ENCODE measurements at regions not wholly inside any gene's neighbourhood (a gene's known extent, or its start where the extent isn't known, plus 50 kb on each side); places are given as distances from the start of the nearest gene placed in this dataset.
"Not testable (repeated sequence)": the region's sequence is repeated elsewhere in the genome, so short reads cannot be mapped to it uniquely, and the experiment has no call there.

DNA sequence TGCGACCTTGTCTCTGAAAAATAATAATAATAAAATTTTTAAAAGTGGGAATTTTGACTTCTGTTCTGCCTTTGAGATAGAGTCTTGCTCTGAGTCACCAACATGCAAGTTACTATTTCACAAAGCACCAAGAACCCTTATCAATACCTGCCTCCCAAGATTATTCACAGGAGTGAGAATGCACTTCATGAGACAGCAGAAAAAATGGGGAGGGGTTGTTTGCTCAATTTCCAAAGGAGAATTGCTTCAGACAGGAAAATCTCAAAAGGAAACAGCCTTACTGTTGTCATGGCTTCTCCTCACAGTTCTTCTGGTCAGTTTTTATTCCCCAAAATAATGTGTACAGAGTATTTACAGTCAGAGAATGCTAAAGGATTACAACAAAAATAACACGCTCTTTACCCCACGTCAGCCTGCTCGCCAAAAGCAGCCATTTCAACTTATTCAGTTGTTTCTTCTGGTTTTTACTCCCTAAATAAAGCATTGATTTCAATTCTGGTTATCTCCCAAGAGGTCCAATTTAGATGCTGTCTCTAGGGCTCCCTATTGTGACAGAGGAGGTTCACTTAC lies 89.0 kb downstream of the PPCDC start:
- TF ChIP-seq ZNF274 (IDR thresholded peaks at IDR 0.05; ENCODE audit: low read depth, low read length) (no peak), YY1 (IDR thresholded peaks at IDR 0.05; ENCODE audit: insufficient read depth, insufficient read length) (no peak), SUZ12 (IDR thresholded peaks at IDR 0.05; ENCODE audit: extremely low read depth, insufficient read depth, insufficient read length) (no peak)
- Histone ChIP-seq H3K9me3 (ENCODE audit: insufficient read depth, low read length) (peaks cover 26% of the 10 kb centered on the region; the same call in 1 of the 2 replicates), H3K27me3 (ENCODE audit: insufficient read depth, insufficient read length) (no peaks in the 10 kb centered on the region), H3K4me1 (ENCODE audit: insufficient read depth, insufficient read length) (peaks cover 7% of the 10 kb centered on the region), H3K9ac (ENCODE audit: insufficient read length, low read depth) (no peak overlapping the region), H3K36me3 (ENCODE audit: insufficient read depth, insufficient read length, low read length) (no peaks in the 10 kb centered on the region), H3K4me3 (ENCODE audit: insufficient read length, low read depth) (no peak overlapping the region)
- no peak for DNase-seq (ENCODE audit: low read depth, low spot score)

DNA sequence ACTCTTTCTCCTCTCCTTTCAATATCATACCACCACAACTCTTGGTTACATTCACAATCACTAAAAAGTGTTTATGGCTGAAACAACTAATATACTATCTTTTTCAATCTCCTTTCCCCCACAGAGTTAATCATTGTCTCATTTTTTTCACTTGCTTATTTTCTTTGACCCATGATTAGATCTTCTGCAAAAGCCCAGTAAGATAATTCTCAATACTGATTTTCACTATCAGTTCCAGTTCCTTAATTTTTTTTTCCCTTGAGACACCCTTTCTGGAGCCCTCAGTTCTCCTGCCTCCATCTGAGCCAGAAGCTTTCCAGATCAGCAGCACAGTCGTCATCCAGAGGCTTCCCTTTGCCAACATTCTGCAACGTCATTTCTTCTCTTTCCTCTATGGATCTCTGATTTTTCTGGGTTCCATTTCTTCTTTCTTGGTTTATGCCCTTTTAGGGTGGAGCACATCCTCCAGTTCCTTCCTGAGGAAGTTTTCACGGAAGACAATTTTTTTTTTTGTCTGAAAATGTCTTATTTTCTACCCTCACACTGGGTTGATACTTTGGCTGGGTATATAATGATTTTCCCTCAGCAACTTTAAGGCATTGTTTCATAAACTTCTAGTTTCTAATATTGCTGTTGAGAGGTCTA lies 88.7 kb upstream of the C15orf39 start:
- Histone ChIP-seq H3K9ac (ENCODE audit: insufficient read length, low read depth) (no peak overlapping the region), H3K9me3 (ENCODE audit: insufficient read depth, low read length) (peaks cover 32% of the 10 kb centered on the region)
- no peak for TF ChIP-seq ZNF274 (IDR thresholded peaks at IDR 0.05; ENCODE audit: low read depth, low read length)
- TF ChIP-seq YY1 (IDR thresholded peaks at IDR 0.05; ENCODE audit: insufficient read depth, insufficient read length): no peak
- TF ChIP-seq SUZ12 (IDR thresholded peaks at IDR 0.05; ENCODE audit: extremely low read depth, insufficient read depth, insufficient read length): no peak

DNA sequence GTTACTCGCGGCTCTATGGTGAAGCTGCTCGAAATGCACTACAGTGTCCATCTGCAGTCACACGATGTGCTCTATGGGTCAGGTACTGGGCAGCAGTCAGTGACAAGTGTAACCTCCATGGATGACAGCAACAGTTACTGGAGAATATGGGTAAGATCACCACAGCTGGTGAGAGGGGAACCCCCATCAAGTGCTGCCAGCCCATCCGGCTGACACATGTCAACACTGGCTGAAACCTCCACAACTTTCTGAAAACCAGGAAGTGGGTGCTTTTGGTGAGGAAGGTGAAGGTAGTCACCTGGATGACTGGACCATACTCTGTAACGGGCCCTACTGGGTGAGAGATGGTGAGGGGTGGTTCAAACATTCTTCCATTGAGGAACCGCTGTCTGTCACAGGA lies 87.4 kb upstream of the C15orf39 start:
- no peak for DNase-seq (ENCODE audit: low read depth, low spot score)
- no peak for TF ChIP-seq SUZ12 (IDR thresholded peaks at IDR 0.05; ENCODE audit: extremely low read depth, insufficient read depth, insufficient read length)
- no peak for TF ChIP-seq ZNF274 (IDR thresholded peaks at IDR 0.05; ENCODE audit: low read depth, low read length)
- TF ChIP-seq YY1 (IDR thresholded peaks at IDR 0.05; ENCODE audit: insufficient read depth, insufficient read length): no peak
- H3K4me1 ChIP-seq (ENCODE audit: insufficient read depth, insufficient read length): no peaks in the 10 kb centered on the region

More for the DNA sequence above, 88.7 kb upstream of the C15orf39 start:
- Histone ChIP-seq H3K4me3 (ENCODE audit: insufficient read length, low read depth) (no peak overlapping the region), H3K27me3 (ENCODE audit: insufficient read depth, insufficient read length) (no peaks in the 10 kb centered on the region), H3K36me3 (ENCODE audit: insufficient read depth, insufficient read length, low read length) (no peaks in the 10 kb centered on the region), H3K4me1 (ENCODE audit: insufficient read depth, insufficient read length) (peaks cover 7% of the 10 kb centered on the region)
- DNase-seq (ENCODE audit: low read depth, low spot score): no peak

DNA sequence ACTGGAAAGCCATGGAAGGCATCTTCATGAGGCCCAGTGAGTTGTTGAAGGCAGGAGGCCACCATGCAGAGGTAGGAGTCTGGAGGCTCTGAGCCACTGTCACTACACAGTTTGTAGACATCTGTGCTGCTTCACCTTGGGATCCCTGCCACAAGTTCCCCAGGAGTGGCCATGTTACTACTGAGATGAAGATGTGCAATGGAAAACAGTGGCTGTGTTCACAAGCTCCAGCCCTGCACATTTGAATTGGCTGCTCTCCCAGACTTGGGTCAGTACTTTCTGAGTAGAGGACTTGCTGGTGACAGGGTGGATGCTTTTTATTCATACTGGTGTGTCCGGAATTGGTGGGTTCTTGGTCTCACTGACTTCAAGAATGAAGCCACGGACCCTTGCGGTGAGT lies 86.9 kb upstream of the C15orf39 start:
- peaks cover 38% of the 10 kb centered on the region for H3K9me3 ChIP-seq (ENCODE audit: insufficient read depth, low read length)
- no peak overlapping the region for H3K4me3 ChIP-seq (ENCODE audit: insufficient read length, low read depth)
- H3K4me1 ChIP-seq (ENCODE audit: insufficient read depth, insufficient read length): no peaks in the 10 kb centered on the region
- no peaks in the 10 kb centered on the region for H3K27me3 ChIP-seq (ENCODE audit: insufficient read depth, insufficient read length)
- H3K9ac ChIP-seq (ENCODE audit: insufficient read length, low read depth): no peak overlapping the region
- TF ChIP-seq YY1 (IDR thresholded peaks at IDR 0.05; ENCODE audit: insufficient read depth, insufficient read length) (no peak), SUZ12 (IDR thresholded peaks at IDR 0.05; ENCODE audit: extremely low read depth, insufficient read depth, insufficient read length) (no peak), ZNF274 (IDR thresholded peaks at IDR 0.05; ENCODE audit: low read depth, low read length) (no peak)
- DNase-seq (ENCODE audit: low read depth, low spot score): no peak
- no peaks in the 10 kb centered on the region for H3K36me3 ChIP-seq (ENCODE audit: insufficient read depth, insufficient read length, low read length)

More for the DNA sequence above, 87.4 kb upstream of the C15orf39 start:
- Histone ChIP-seq H3K9ac (ENCODE audit: insufficient read length, low read depth) (no peak overlapping the region), H3K27me3 (ENCODE audit: insufficient read depth, insufficient read length) (no peaks in the 10 kb centered on the region), H3K36me3 (ENCODE audit: insufficient read depth, insufficient read length, low read length) (no peaks in the 10 kb centered on the region), H3K4me3 (ENCODE audit: insufficient read length, low read depth) (no peak overlapping the region), H3K9me3 (ENCODE audit: insufficient read depth, low read length) (peaks cover 38% of the 10 kb centered on the region)

DNA sequence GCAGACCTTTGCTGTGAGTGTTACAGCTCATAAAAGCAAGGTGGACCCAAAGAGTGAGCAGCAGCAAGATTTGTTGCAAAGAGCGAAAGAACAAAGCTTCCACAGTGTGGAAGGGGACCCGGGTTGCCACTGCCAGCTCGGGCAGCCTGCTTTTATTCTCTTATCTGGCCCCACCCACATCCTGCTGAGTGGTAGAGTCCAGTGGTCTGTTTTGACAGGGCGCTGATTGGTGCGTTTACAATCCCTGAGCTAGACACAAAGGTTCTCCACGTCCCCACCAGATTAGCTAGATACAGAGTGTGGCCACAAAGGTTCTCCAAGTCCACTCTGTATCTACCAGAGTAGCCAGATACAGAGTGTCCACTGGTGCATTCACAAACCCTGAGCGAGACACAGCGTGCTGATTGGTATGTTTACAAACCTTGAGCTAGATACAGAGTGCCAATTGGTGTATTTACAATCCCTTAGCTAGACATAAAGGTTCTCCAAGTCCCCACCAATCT lies 86.2 kb upstream of the C15orf39 start:
- H3K9me3 ChIP-seq (ENCODE audit: insufficient read depth, low read length): peaks cover 38% of the 10 kb centered on the region

DNA sequence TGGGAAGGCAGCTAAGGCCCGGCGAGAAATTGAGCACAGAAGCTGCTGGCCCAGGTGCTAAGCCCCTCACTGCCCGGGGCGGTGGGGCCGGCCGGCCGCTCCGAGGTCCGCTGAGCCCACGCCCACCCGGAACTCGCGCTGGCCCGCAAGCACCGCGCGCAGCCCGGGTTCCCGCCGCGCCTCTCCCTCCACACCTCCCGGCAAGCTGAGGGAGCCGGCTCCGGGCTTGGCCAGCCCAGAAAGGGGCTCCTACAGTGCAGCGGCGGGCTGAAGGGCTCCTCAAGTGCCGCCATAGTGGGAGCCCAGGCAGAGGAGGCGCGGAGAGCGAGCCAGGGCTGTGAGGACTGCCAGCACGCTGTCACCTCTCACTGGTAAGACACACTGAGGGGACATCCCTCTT lies 85.5 kb upstream of the C15orf39 start:
- not testable (repeated sequence) for H3K27me3 ChIP-seq (ENCODE audit: insufficient read depth, insufficient read length); H3K36me3 ChIP-seq (ENCODE audit: insufficient read depth, insufficient read length, low read length); H3K4me3 ChIP-seq (ENCODE audit: insufficient read length, low read depth); H3K4me1 ChIP-seq (ENCODE audit: insufficient read depth, insufficient read length); H3K9ac ChIP-seq (ENCODE audit: insufficient read length, low read depth); DNase-seq (ENCODE audit: low read depth, low spot score)
- H3K9me3 ChIP-seq (ENCODE audit: insufficient read depth, low read length): peaks cover 38% of the 10 kb centered on the region

More for the DNA sequence above, 86.2 kb upstream of the C15orf39 start:
- not testable (repeated sequence) for H3K9ac ChIP-seq (ENCODE audit: insufficient read length, low read depth); H3K27me3 ChIP-seq (ENCODE audit: insufficient read depth, insufficient read length); H3K36me3 ChIP-seq (ENCODE audit: insufficient read depth, insufficient read length, low read length); H3K4me3 ChIP-seq (ENCODE audit: insufficient read length, low read depth); DNase-seq (ENCODE audit: low read depth, low spot score); H3K4me1 ChIP-seq (ENCODE audit: insufficient read depth, insufficient read length)

- H3K4me1 ChIP-seq (ENCODE audit: insufficient read depth, insufficient read length): no peaks in the 10 kb centered on the region
- H3K9ac ChIP-seq (ENCODE audit: insufficient read length, low read depth): no peak overlapping the region
- no peaks in the 10 kb centered on the region for H3K27me3 ChIP-seq (ENCODE audit: insufficient read depth, insufficient read length)
- DNase-seq (ENCODE audit: low read depth, low spot score): no peak
- no peaks in the 10 kb centered on the region for H3K36me3 ChIP-seq (ENCODE audit: insufficient read depth, insufficient read length, low read length)
- no peak for TF ChIP-seq SUZ12 (IDR thresholded peaks at IDR 0.05; ENCODE audit: extremely low read depth, insufficient read depth, insufficient read length)
- no peak for TF ChIP-seq YY1 (IDR thresholded peaks at IDR 0.05; ENCODE audit: insufficient read depth, insufficient read length)
- no peak for TF ChIP-seq ZNF274 (IDR thresholded peaks at IDR 0.05; ENCODE audit: low read depth, low read length)
- H3K4me3 ChIP-seq (ENCODE audit: insufficient read length, low read depth): no peak overlapping the region
- peaks cover 38% of the 10 kb centered on the region for H3K9me3 ChIP-seq (ENCODE audit: insufficient read depth, low read length)
Measured at GRCh38 chr15:75117993-75118392, 83.7 kb upstream of the C15orf39 start.

DNA sequence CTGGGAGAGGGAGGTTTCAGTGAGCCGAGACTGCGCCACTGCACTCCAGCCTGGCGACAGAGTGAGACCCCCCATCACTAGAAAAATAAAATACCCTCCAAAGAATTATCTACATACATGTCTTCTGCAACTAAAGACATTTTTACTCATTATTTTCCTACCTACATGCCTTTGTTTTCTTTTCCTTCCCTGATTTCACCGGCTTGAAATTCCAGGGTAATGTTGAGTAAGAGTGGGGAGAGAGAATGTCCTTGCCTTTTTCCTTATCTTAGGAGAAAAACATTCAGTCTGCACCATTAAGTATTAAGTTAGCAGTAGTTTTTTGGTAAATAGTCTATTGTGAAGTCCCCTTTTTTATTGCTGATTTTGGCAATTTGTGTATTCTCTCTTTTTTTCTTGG lies 82.4 kb upstream of the C15orf39 start:
- DNase-seq (ENCODE audit: low read depth, low spot score); H3K27me3 ChIP-seq (ENCODE audit: insufficient read depth, insufficient read length); H3K9ac ChIP-seq (ENCODE audit: insufficient read length, low read depth); H3K4me3 ChIP-seq (ENCODE audit: insufficient read length, low read depth); H3K4me1 ChIP-seq (ENCODE audit: insufficient read depth, insufficient read length); H3K36me3 ChIP-seq (ENCODE audit: insufficient read depth, insufficient read length, low read length): not testable (repeated sequence)
- H3K9me3 ChIP-seq (ENCODE audit: insufficient read depth, low read length): peaks cover 32% of the 10 kb centered on the region

Measured in NT2/D1 (cell line).